HG03064 (cell line): ENCODE measurements at regions not wholly inside any gene's neighbourhood (a gene's known extent, or its start where the extent isn't known, plus 50 kb on each side); places are given as distances from the start of the nearest gene placed in this dataset.

Experiments used
- ATAC-seq: cut with Tn5 transposase; IDR thresholded peaks from one replicate; pipeline ENCODE4 v1.9.1; 2021; ENCODE audit warnings: low read depth; ENCODE audit not compliant: unreplicated experiment

DNA sequence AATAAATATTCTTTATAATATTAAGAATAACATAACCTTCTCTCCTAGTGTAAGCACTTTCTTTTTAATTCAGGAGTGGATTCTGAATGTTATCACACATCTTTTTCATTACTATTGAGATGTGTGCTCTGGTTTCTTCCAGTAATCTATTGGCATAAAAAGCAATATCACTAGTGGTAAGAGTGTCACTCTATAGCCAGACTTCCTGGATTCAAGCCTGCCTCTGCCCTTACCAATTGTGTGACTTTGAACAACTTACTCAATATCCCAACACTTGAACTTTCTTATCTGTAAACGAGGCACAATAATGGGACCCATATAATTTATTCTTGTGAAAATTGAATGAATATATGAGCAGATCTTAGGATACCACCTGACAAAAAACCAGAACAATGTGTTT lies 71.0 kb downstream of the SEM1 start:
- no peak for ATAC-seq

- no peak for ATAC-seq
These were observed 72.1 kb downstream of the SEM1 start for GRCh38 chr7:96637522-96637921.

- ATAC-seq: no peak
These were observed 72.7 kb downstream of the SEM1 start for GRCh38 chr7:96636979-96637378.

GRCh38 chr7:96636342-96636860 lies 73.2 kb downstream of the SEM1 start:
- ATAC-seq: no peak

GRCh38 chr7:96629884-96630283 lies 79.8 kb downstream of the SEM1 start:
- no peak for ATAC-seq

DNA sequence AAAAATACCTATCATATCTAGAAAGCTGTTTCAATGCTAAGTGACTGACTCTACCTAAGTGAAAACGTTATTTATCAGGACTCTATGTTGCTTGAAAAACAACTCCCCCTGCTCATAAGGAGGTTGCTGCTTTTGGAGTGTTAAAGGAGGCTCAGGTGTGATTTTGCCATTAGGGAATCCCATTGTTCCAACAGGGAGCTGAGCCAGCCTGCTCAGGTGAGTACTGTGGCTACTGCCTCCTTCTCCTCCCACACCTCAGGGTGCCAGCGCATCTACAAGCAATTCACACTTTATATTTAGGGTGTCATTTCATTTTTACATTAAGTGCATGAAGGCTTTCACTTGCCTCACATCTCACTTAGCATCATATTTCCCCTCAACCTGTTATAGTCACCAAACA lies 84.7 kb downstream of the SEM1 start:
- ATAC-seq: no peak

- no peak for ATAC-seq
These were observed 87.7 kb downstream of the SEM1 start for GRCh38 chr7:96621932-96622331.

- peak; percentile 82 for ATAC-seq
These were observed 95.3 kb downstream of the SEM1 start for GRCh38 chr7:96614154-96614867.

DNA sequence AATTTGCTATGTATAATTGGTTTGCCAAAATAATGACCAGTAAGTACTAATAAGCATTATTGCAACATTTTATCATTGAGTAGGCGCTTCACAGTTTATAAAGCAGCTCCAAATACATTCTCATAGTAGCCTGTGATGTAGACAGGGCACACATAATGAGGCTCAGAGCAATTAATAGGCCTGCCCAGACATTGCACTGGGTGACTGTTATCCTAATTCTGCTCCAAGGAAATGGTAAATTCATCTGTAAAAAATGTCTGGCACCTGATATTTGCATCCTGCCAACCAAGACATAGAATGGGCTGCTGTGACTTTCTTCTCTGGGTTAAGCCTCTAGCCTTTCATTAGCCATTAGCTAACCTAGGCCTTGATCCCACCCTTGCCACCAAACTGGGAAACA lies 97.6 kb downstream of the SEM1 start:
- no peak for ATAC-seq

GRCh38 chr7:96605045-96605716 lies 104.5 kb downstream of the SEM1 start:
- no peak for ATAC-seq

DNA sequence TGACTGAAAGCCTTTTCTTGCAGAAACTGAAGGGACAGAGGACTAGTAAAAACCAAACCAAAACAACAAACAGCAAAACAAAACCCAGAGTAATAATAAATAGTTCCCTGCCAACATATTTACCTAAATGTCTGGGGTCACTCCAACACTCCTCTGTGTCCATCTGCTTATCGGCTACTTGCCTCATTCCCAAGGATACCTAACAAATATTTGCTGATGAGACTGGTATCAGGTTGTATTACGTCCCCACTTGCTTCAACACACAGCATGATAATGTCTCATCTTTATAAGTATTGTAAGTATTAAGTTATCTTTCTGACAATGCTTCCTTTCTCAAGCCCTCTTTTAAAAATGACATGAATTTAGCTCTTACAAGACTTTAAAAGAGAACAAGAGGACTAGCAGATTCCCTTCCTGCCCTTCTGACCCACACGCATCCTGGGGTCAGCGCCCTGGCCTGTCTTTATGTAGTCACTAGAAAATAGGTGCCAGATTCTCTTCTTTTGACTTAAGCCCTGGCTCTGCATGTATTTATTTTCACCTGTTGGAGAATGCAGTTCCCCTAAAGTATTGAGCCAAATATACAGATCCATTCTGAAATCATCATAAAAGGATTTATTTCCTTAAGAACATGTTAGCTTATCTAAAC lies 110.2 kb downstream of the SEM1 start:
- ATAC-seq: no peak

GRCh38 chr7:96598421-96598820 lies 111.2 kb downstream of the SEM1 start:
- ATAC-seq: no peak

DNA sequence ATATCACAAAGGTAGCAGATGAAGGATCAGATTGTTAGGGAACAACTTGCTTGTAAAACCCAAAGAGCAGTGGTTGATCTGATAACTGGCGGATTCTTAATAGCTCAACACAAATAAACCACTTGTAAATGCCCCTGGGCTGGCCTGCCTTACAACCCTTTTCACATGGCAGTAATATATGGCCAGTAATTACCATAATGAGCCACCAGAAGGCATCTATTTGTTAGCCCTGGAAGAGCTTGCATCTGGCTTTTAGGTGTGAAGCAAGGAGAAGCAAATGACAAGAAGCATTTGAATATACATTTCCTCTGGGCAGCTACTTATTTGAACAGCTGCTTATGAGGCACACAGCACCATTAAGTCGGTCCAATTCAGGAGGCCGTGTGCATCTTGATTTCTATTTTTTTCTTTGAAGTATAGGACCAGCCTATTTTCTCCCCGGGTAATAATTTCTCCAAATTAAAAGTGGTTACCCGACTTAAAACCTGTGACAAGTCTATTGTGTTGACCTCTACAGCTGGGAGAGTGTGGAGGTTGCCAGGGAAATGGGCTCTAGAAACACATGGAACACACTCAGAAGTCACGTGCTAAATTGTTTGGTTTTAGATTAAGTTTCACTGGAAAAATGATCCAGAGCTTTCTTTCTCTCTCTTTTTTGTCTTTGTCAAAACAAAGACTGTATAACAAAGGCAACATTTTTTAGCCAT lies 113.4 kb downstream of the SEM1 start:
- no peak for ATAC-seq

DNA sequence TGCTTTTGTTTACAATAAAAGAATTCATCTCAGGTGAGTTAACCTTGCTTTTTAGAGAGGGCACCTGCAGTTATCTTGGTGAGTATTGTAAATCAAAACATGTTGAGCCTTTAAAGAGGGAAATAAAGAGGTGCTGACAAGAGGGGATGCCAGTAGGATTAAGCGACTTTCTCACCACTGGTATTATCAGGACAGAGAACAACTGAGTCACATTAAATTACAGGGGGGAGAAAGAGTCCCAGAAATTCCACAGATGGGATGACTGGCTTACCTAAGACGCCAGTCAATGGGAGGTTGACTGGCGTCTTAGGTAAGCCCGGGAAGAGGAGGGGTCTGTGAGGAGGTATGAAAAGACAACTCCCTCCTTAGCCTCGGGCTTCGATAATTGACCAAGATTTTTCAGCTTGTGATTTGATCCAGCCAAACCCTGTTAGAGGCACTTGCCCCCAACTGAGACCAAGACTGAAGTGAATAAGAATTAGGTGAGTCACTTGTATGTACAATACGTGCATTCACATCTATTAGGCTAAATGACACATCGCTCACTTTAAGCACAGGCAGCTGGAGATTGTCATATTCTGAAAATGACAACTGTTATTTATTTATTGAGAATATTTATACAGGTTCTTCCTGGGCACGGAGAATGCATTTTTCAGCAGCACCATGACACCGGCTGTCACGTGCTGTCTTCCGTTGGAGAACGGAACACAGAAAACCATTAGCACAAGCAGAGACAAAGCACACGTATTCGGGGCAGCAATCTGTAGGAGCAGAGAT lies 117.6 kb downstream of the SEM1 start:
- no peak for ATAC-seq

GRCh38 chr7:96591159-96591899 lies 118.3 kb downstream of the SEM1 start:
- ATAC-seq: no peak

GRCh38 chr7:96589038-96589437 lies 120.6 kb downstream of the SEM1 start:
- no peak for ATAC-seq

- ATAC-seq: no peak
These were observed 130.5 kb downstream of the SEM1 start for GRCh38 chr7:96579119-96579518.

GRCh38 chr7:96578606-96579005 lies 131.0 kb downstream of the SEM1 start:
- ATAC-seq: no peak

- no peak for ATAC-seq
These were observed 146.2 kb downstream of the SEM1 start for GRCh38 chr7:96563409-96563808.

DNA sequence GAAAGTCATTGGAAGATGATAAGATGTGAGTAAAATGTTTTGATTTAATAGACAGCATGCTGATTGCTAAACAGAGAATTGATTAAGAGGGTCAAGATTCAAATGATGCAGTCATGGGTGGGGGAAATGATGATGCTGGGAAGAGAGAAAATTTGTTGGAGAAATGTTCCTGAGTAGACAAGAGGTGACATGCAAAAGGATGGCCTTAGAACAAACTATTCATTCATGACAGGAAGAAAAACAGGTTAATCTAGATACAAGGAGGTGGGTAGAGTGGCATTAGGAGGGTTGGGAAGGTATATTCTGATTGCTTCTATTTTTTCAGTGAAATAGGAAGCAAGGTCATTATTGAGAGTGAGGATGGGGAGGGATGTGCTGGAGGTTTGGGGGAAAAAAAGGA lies 146.7 kb downstream of the SEM1 start:
- no peak for ATAC-seq
